ENCODE measurements at regions not wholly inside any gene's neighbourhood (a gene's known extent, or its start where the extent isn't known, plus 50 kb on each side); places are given as distances from the start of the nearest gene placed in this dataset.

GRCh38 chr11:69893631-69894030 lies 74.4 kb upstream of the FGF3 start:
- TF ChIP-seq POLR2A (IDR thresholded peaks at IDR 0.05; ENCODE audit: low read depth, low read length), result no peak
- TF ChIP-seq TAF1 (IDR thresholded peaks at IDR 0.05; ENCODE audit: borderline replicate concordance, low read depth, low read length), result no peak
